HG03442 (cell line): ENCODE measurements at regions not wholly inside any gene's neighbourhood (a gene's known extent, or its start where the extent isn't known, plus 50 kb on each side); places are given as distances from the start of the nearest gene placed in this dataset.

ENCODE experiments used
- ATAC-seq: cut with Tn5 transposase; IDR thresholded peaks from one replicate; pipeline ENCODE4 v1.9.1; 2021; ENCODE audit warnings: mild to moderate bottlenecking, moderate library complexity; ENCODE audit not compliant: unreplicated experiment

DNA sequence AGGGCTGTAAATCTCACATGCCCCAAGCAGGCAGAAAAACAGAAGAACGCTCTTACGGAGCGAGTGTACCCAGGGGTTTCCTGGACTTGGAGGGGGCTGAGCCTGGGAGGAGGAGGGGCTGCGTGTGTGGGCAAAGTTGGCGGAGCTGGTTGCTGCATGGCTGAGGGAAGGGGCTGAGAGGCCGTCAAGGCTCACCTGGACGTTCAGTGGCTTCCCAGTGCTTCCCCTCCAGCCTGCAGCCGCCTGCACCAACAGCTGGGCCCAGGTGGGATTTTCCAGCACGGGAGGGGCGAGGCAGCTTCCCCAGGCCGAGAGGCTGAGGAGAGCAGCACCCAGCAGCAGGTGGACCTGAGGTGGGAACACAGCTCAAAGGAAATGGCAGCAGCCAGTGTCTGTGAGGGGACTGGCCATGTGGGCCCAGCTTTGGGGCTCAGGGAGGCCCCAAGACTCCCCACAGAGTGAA, 70.6 kb upstream of the CTDP1 start:
- no peak for ATAC-seq

DNA sequence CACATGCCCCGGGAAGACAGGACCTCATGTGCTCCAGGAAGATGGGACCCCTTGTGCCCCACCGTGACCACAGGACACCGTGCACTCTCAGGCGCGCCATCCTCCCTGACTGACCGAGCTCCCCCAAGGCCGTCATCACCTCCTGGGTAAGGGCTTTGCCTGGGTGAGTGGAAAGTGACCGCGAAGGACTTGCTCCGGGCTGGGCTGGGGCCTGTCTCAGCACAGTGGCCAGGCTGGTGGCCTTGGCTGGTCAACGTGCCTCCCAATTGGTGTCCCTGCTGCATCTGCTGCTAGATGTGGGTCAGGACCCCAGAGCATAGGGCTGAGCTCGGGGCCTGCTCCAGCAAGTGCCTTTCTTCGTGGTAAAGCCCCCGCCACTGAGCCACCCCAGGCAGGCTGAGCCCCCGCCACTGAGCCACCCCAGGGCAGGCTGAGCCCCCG, 69.7 kb upstream of the CTDP1 start:
- no peak for ATAC-seq

GRCh38 chr18:79610461-79611039, 69.1 kb upstream of the CTDP1 start:
- ATAC-seq, result no peak

GRCh38 chr18:79611040-79611681, 68.4 kb upstream of the CTDP1 start:
- ATAC-seq, result no peak

DNA sequence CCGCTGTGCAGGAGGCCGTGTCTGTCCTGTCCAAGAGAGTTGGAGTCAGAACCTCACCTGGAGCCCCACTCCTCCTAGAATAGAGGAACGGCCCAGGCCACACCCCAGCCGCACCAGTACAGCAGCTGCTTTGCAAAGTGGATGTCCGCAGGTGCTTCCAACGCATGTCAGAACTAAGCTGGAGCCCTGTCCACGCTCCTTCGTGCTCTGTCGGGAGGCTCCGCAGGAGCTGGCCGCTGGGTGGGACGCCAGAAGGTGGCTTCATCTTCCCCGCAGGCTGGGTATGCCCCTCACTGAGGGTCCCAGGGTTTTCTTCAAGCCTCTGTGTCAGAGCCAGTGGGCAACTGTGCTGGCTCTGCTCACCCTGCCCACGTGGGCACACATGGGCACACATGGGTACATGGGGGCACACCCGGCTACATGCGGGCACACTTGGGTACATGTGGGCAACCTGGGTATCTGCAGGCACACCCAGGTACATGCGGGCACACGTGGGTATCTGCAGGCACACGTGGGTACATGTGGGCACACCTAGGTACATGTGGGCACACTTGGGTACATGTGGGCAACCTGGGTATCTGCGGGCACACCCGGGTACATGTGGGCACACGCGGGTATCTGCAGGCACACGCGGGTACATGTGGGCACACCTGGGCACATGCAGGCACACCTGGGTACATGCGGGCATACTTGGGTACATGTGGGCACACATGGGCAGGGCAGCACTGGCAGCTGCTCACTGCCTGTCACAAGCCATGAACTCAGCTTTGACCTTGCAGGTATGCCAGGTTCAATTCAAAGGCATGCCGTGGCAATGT, 67.1 kb upstream of the CTDP1 start:
- no peak for ATAC-seq

DNA sequence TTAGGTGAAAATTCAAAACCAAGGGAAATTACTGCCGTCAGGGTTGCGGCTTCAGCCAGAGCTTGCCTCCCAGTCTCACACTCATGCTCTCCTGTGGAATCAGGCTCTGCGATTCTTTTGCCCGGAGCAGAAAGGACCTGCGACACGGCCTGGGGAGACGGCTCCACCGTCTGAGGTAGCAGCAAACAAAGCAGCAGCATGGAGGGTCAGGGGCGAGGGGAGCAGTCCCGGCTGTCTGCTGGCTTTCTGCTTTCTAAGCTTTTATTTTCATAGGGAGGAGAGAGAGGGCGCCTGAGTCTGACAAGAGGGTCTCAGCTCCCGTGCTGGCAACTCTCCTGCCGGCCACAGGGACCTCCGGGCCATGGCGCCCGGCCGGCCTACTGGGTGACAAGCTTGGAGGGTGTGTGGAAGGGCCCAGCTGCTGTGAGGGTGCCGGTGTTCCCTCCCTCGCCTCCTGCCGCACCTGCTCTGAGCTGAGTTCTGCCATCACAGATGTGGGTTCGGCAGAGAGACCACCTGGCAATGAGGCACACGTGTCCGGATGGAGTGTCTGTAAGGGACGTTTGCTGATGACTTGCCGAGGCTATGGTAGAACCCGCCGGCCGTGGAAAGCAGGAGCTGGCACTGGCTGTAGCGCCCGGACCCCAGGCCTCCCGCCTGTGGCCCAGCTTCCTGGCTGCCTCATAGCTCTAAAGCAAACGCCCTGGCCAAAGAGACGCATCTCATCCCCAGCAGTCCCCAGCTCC, 66.2 kb upstream of the CTDP1 start:
- no peak for ATAC-seq

- no peak for ATAC-seq
Measured at GRCh38 chr18:79614211-79614955, 65.2 kb upstream of the CTDP1 start.

- ATAC-seq, result no peak
Measured at GRCh38 chr18:79615091-79615490, 64.5 kb upstream of the CTDP1 start.

GRCh38 chr18:79615586-79615985, 64.0 kb upstream of the CTDP1 start:
- ATAC-seq, result no peak

DNA sequence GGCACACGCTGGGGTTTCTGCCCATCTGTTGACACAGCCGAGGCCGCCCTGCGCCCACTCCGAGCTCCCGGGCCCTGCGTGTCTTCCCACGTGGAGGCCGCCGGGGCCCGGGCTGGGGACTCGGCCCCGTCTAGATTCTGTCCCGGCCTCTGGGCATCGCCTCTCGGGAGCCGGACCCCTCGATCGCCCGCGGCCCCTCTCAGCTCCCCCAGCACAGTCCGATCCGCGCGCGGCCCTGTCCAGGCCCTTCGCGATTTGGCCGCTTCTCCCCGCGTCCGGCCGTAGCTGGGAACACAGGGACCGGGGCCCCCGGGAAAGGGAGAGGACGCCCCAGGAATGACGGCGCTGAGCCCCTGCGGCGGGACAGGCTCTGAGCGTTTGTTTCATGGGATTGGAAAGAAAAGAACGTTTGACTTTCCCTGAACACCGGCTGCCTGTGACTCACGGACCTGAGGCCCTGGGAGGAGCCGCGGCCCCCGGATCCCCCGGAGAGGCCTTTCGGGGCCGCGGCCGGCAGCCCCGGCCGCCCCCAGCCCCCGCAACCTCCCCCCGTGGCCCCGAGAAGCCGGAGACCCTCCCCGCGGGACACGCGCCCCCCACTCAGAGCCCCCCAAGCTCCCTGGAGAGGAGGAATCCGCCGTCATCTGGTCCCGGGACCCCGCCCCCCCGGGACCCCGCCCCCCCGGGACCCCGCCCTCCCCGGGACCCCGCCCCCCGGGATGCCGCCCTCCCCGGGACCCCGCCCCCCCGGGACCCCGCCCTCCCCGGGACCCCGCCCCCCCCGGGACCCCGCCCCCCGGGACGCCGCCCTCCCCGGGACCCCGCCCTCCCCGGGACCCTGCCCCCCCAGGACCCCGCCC, 62.7 kb upstream of the CTDP1 start:
- ATAC-seq, result no peak

DNA sequence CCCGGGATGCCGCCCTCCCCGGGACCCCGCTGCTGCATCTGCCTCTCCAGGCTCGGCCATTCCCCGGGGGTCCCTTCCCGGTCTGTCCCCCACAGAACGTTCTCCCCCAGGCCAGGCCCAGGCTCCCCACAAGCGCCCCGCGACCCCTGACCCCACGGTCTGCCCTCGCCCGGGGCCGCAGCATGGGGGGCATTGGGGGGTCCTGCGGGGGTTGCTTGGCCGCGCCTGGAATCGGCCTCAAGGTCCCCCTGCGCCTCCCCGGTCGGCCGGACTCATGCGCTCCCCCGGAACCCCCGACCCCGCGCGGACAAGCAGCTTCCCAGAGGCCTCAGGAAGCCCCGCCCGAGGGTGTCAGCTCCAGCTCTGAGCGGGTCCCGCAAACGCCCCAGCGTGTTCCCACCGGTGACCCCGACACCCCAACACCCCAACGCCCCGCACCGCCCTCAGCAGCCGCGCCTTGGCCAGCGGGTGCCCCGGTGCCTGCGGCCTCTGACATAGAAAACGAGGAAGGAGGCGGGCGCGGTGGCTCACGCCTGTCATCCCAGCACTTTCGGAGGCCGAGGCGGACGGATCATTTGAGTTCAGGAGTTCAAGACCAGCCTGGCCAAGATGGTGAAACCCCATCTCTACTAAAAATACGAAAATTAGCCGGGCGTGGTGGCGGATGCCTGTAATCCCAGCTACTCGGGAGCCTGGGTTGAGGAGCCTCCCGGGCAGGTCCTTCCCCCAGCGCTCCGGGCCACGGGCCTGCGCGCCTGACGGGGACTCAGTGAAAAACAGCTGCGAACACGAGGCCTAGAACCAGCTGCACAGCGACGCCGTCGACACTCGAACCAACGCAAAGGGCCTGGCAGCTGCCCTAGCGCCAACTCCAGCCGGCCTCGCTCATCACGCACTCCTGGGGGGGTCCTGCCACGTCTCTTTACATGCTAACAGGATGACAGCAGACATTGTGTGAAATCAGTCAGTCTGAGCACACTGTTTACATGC, 61.8 kb upstream of the CTDP1 start:
- ATAC-seq, result no peak

DNA sequence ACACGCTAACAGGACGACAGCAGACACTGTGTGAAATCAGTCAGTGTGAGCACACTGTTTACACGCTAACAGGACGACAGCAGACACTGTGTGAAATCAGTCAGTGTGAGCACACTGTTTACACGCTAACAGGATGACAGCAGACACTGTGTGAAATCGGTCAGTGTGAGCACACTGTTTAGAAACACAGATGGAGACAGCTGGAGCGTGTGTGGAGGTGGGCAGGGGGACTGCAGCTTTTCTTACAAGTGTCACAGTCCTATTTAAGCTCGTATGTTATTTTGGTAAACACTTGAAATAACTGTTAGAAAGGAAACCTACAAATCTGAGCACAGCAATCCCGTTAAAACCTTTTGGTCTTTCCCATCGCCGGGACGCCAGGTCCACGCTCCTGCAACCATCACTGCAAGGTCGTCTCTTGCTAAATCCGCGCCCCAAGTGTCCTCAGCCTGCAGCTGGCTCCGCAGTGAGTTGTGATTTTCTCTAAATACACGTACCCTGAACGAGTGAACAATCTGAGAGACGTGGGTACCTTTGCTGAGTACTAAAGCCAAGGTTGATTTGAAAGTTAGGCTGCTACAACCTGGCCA, 58.9 kb upstream of the CTDP1 start:
- no peak for ATAC-seq

- no peak for ATAC-seq
Measured at GRCh38 chr18:79621501-79621900, 58.1 kb upstream of the CTDP1 start.

DNA sequence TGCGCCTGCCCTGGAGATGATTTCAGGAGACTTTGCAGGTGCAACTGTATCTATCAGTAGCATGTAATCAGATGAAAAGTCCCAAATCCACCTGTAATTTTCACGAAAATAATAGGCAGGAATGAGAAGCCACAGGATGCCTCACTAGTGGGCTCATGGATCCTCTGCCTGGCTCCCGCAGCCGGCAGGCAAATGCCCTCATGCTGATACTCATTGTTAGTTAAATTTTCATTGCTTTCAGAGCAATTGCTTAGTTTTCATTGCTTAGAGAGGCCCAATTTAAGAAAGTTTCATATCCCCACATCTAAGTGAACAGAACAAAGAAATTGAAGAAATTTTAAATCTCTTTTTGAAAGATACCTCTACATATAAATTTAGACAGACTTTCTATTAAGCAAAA, 57.6 kb upstream of the CTDP1 start:
- no peak for ATAC-seq

DNA sequence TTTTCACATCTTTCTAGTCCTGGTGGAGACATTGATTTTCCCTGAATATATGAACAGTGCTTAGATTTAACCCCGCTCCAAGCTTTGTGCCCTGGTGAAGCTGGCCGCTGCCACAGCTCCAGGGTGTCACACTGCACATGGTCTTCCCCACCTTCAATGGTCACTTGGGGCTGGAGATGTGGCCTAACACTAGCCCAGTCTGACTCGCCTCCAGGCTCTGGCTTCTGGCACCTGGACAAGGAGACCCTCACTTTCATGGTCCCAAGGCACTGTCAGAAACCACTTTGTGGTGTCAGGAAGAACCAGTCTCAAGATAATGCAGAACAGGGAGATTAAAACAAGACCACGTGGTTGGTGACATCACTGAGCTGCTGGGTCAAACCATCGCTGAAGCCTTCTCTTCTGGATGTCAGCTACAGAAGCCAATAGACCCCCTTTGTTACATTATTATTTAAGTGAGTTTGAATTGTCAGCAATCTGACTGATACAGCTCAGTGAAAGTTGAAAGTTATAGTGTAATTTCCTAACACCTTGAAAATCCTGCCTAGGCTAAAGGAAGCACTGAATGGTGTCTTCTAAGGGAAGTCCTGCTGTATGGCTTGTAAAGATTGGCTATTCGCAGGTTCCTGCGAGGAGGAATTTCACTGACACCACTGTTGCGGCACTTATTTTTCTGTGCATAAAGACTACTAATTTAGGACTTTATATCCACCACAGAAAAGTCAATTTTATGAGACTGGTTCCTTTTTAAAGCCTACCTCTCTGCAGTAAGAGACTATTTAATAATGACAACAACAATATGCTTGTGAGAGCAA, 55.0 kb upstream of the CTDP1 start:
- peak; percentile 23 for ATAC-seq

DNA sequence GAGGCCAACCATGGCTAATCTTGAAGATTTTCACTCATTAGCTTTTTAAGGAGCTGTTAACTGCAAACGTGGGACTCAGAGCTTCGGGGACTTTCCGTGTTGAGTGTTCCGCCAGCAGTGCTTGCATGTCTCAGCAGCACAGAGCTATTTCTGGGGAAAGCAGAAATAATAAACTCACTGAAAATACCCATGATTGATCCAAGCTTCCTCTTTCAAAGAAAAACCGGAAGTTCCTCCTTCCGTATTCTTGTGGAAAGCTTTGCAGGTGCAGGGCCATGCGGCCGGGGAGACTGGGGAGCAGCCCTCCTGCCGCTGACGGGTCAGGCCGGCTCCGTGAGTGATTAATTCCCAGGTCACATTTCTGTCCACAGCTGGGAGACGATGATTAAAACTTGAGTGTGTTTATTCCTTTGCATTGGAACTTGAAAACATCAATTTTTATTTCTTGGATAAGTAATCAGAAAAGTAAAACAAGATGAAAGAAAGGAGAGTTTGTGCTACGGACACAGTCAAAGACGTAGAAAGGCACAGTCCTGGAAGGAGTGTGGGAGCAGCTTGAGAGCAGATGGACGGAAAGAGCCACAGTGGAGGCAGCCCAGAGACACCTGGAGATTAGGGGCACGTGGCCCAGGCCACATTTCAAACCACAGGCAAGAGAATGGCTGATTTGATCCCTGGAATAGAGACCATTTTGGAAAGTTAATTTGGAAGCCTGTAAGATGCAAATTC, 54.2 kb upstream of the CTDP1 start:
- peak; percentile 82 for ATAC-seq
